Tibial nerve (tissue), 4 donors: ENCODE measurements at regions not wholly inside any gene's neighbourhood (a gene's known extent, or its start where the extent isn't known, plus 50 kb on each side); places are given as distances from the start of the nearest gene placed in this dataset. TPM values are rescaled to one million over a fixed set of nuclear protein-coding genes. Genes with fewer than 3 reads are reported as not detected.

Experiments
- DNase-seq, 2 donors: peaks; one replicate each; pipeline ENCODE4 v3.0.0-alpha.2; 2019; ENCODE audit warnings: low spot score in 2 of 2
- H3K27ac ChIP-seq, 4 donors: fragments of 200-600 bp; sonication (generic) in 3 of 4; one replicate each; pipeline ENCODE4 v1.5.1; 2017 to 2019; ENCODE audit warnings: mild to moderate bottlenecking in 1 of 4
- H3K27me3 ChIP-seq, 2 donors: fragments of 200-600 bp; sonication (generic) in 1 of 2; one replicate each; pipeline versions ENCODE4 v1.5.1 to v1.6.0; 2017 to 2019
- H3K36me3 ChIP-seq, 3 donors: fragments of 200-600 bp; sonication (generic); one replicate each; pipeline ENCODE4 v1.5.1; 2018 to 2019
- H3K4me1 ChIP-seq, 4 donors: fragments of 200-600 bp; sonication (generic) in 3 of 4; one replicate each; pipeline ENCODE4 v1.5.1; 2017 to 2019
- H3K4me3 ChIP-seq, 4 donors: fragments of 200-600 bp; sonication (generic) in 3 of 4; one replicate each; pipeline ENCODE4 v1.5.1; 2017 to 2019; ENCODE audit warnings: mild to moderate bottlenecking in 1 of 4, moderate library complexity in 1 of 4
- H3K9me3 ChIP-seq, 4 donors: fragments of 200-600 bp; sonication (generic) in 3 of 4; one replicate each; pipeline ENCODE4 v1.5.1; 2017 to 2019
- CTCF ChIP-seq, 5 experiments: fragments of 200-600 bp in 3 of 5; fragments of 450-650 bp in 2 of 5; sonication (generic) in 3 of 5; IDR thresholded peaks; one replicate each; pipeline ENCODE4 v1.5.1; 2016 to 2019; ENCODE audit warnings: antibody characterized with exemption in 5 of 5, mild to moderate bottlenecking in 3 of 5, moderate library complexity in 2 of 5
- EP300 ChIP-seq, 2 donors: sonication (generic); formaldehyde crosslinking; IDR thresholded peaks; one replicate each; pipeline ENCODE4 v1.6.1; 2017; ENCODE audit warnings: antibody characterized with exemption in 2 of 2, mild to moderate bottlenecking in 1 of 2
- POLR2A ChIP-seq, 2 donors: fragments of 450-650 bp; IDR thresholded peaks; one replicate each; pipeline ENCODE4 v1.6.1; 2017; ENCODE audit warnings: antibody characterized with exemption in 2 of 2, mild to moderate bottlenecking in 2 of 2, moderate library complexity in 2 of 2
- WGBS, 2 donors: methylation state at CpG; one replicate each; pipeline ENCODE4 v1.1.5; 2018; 5-methylcytosine and 5-hydroxymethylcytosine counted together
- small RNA-seq: library from RNA; depleted of rRNA; stranded (forward); fragments of <200 nt; gene quantifications from one replicate; pipeline ENCODE3, GENCODE V24; 2016

- Histone ChIP-seq H3K9me3 (no peaks in the 10 kb centered on the region), H3K4me1 (no peaks in the 10 kb centered on the region), H3K36me3 (no peaks in the 10 kb centered on the region), H3K4me3 (no peak overlapping the region), H3K27ac (no peak overlapping the region), H3K27me3 (no peaks in the 10 kb centered on the region)
- 89 to 91% methylated on average over 3 of the region's 3 CpGs for WGBS, 2 donors
- TF ChIP-seq EP300 (IDR thresholded peaks at IDR 0.05) (no peak), CTCF (IDR thresholded peaks at IDR 0.05) (no peak), POLR2A (IDR thresholded peaks at IDR 0.05) (no peak)
- no peak for DNase-seq
Observed at GRCh38 chr2:65482971-65483370, 50.6 kb upstream of the SPRED2 start.

Small RNA genes lying in the stretch of these regions (small RNA-seq; reads per million reads assigned to genes)
- not detected for gene MIR4778
- not detected for gene RN7SL635P
- gene VTRNA2-2P = not detected
